GM21737 (cell line): ENCODE measurements at regions not wholly inside any gene's neighbourhood (a gene's known extent, or its start where the extent isn't known, plus 50 kb on each side); places are given as distances from the start of the nearest gene placed in this dataset.

ENCODE experiments used
- ATAC-seq: cut with Tn5 transposase; IDR thresholded peaks from one replicate; pipeline ENCODE4 v1.9.1; 2021; ENCODE audit warnings: mild to moderate bottlenecking, moderate library complexity; ENCODE audit not compliant: unreplicated experiment

DNA sequence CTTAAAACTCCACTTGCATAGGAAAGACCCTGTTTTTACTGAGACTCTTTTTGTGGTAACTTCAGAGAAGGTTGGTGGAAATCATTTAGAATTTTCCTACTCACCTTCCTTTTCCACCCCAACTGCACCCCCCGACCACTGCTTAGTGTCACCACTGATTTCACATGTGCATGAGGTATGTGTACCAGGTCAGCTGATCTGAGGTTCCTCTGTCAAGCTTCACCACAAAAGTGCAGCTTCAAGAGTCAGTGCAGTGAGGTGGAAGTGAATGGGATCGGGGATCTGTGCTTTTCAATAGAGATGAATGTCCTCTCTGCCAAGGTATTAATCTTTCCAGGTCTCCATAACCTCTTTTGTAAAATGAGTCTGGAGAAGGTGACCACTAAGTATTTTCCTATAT is 260.5 kb upstream of the WWC1 start:
- ATAC-seq = no peak

- no peak for ATAC-seq
Observed at GRCh38 chr5:168031614-168032013, 259.8 kb upstream of the WWC1 start.

DNA sequence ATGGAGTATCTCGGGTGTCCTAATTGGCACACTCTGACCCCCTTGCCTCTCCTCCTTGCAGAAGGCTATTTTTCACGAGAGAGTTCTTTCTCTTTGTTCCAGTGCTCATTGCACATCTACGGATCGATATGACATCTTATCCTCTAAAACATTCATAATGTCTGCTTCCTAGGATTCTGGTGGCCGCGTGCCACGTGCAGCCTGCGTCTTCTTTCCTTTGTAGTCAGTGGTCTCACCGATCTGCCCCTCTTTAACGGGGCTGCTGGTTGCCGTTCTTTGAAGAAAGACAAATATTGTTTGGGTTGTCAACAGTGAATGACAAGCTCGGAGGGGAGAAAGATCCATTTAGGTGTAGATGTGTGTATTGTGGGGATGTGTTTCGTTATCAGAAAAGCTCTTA is 252.4 kb upstream of the WWC1 start:
- no peak for ATAC-seq

DNA sequence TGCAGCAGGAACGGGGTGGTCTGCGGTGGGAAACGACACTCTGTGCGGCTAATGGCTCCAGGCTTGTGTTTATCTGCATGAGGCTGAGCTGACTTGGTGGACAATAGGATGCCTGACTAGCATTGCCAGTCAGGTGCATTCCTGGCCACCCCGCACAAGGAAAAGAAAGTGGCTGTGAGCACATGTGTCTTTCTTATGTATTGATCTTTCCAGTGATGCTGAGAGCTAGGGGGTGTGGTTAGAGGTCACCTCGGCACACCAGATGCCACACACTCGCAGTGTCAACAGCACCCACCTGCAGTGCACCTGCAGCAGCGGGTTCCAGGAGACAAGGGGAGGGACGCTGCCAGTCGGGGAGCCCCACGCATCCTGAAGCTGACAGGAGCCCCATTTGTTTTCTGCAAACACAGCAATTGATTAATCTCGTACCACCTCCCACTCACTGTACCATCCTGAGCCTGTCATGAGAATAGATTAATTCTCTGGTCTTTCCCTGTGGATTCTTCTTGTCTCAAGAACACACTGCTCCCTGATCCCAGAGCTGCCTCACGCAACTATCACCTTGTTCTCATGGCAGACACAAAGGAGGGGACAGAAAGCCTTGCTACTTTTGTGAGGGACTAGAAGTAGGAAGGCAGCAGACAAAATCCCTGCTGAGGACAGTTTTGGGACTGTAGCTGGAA is 251.7 kb upstream of the WWC1 start:
- no peak for ATAC-seq

GRCh38 chr5:168041583-168041982 is 249.9 kb upstream of the WWC1 start:
- no peak for ATAC-seq

GRCh38 chr5:168042284-168043068 is 249.0 kb upstream of the WWC1 start:
- no peak for ATAC-seq

DNA sequence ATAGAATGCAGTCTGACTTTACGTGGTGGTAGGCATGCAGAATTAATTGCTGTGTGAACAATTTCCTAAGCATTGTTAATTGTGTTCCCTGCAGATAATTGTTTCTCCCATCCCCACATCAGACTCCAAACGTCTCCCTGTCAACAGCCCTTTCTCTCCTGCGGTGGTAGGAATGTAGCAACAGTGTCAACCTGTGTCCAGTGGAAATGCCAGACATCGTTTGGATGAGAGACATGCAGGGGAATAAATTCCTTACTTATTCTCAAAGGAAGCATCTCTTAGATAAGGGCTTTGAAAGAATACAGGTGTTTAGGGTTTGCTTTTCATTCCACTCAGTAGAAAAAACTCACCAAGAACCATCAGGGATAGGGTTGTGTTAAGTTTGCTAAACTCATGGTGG is 245.3 kb upstream of the WWC1 start:
- no peak for ATAC-seq

GRCh38 chr5:168047043-168047668 is 244.3 kb upstream of the WWC1 start:
- no peak for ATAC-seq

GRCh38 chr5:168047669-168048111 is 243.8 kb upstream of the WWC1 start:
- no peak for ATAC-seq

GRCh38 chr5:168048486-168048885 is 243.0 kb upstream of the WWC1 start:
- no peak for ATAC-seq

DNA sequence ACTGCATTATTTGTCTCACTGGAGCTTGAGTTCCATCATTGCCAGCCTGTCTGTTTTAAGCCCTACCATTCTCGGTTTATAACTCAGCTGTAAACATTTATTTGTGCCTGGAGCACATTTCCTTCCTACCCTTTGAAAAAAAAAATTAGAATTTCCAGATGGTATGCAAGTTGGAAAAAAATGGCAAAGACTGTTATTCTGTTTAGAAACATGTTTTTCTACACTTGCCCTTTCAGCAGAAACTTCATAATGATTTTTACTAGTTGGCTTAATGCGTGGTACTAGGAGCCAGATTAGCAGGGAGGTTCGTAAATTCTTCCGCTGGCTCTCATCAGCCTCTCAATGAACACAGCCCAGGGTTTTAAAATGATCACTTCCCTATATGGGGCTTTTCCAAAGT is 238.8 kb upstream of the WWC1 start:
- ATAC-seq = no peak

- ATAC-seq = no peak
Observed at GRCh38 chr5:168054091-168054490, 237.4 kb upstream of the WWC1 start.

DNA sequence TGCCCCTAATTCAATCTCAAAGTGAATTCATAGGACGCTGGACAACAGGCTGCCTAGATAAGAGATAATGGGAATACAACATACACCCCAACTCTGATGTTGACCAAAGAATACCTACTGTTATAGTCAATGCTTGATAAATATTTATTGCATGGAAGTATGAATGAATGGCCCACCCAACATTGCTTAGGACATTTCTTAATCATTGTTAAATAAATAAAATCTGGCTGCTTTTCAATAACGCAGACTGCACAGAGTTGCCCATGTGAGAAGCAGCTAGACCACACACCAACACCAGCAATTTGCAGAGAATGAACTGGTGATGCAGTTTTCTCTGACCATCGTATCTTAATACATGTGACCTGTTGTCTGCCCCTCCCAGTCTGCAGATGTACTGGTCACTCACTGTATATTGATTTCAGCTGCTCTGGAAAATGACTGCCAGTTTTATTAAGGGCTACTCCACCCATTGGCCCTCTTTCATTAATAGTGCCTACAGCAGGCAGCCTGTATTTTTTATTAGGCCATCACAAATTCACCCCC is 236.2 kb upstream of the WWC1 start:
- no peak for ATAC-seq

GRCh38 chr5:168055961-168056360 is 235.5 kb upstream of the WWC1 start:
- no peak for ATAC-seq

DNA sequence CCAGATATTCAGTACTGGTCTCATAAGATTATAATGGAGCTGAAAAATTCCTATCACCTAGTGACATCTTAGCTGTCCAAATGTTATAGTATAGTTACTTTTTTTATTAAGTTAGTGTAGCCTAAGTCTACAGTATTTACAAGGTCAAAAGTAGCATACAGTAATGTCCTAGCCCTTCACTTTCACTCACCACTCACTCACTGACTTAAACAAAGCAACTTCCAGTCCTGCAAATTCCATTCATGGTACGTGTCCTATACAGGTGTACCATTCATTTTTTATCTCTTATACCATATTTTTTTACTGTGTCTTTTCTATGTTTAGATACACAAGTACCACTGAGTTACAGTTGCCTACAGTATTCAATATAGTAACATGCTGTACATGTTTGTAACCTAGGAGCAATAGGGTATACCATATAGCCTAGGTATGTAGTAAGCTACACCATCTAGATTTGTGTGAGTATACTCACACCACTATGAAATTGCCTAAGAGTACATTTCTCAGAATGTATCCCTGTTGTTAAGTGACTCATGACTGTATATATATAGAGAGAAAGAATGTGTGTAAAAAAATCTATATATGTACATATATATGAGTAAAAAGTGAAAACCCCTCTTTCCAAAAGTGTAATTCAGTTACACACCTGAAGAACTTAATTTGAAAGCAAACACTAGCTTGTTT is 234.8 kb upstream of the WWC1 start:
- ATAC-seq = no peak

- ATAC-seq = no peak
Observed at GRCh38 chr5:168057905-168058304, 233.5 kb upstream of the WWC1 start.

DNA sequence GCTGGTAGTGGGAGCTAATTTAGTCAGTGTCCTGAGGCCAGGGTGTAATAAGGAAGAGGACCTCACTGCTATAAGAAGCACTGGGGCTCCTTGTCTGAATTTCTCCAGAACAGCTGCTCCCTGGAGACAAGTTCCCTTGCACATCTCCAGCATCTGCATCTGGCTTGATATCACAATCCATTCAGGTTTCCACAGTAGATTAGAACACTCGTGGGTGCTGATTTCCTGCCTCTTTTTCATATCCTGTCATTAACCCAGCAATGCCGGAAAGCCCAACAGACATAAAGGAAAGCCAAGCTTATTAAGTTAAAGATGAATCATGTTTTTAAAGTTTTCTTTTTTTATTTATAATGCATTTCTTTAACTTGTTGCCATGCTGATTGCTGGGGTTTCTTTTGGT is 232.3 kb upstream of the WWC1 start:
- no peak for ATAC-seq

GRCh38 chr5:168062239-168062638 is 229.2 kb upstream of the WWC1 start:
- no peak for ATAC-seq

DNA sequence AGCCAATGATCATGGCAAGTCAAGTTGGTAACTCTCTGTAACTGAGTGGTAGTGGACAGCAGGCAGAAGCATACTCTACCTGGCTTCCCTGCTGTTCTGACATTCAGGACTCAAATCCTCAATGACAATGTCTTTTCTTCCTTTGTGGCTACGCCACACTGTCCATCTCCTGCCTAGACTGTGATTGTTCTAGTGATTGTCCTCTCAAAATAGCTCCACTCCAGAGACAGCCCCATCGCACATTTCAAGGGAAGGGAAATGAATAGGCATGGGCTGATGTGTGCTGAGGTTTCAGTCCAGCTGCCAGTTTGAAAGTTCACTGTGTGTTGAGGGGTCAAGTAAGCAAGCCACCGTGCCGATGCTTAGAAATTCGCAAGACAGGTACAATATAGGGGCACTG is 227.0 kb upstream of the WWC1 start:
- no peak for ATAC-seq

GRCh38 chr5:168064933-168065622 is 226.4 kb upstream of the WWC1 start:
- no peak for ATAC-seq
